ENCODE measurements at regions not wholly inside any gene's neighbourhood (a gene's known extent, or its start where the extent isn't known, plus 50 kb on each side); places are given as distances from the start of the nearest gene placed in this dataset.

GRCh38 chr7:46945328-46945727 lies 636.6 kb downstream of the TNS3 start:
- CTCF ChIA-PET = no interaction called here
- in situ Hi-C loops (cut with MboI) = no loop called here
- no TSS peak for BruUV-seq (replicated peaks)

More at GRCh38 chr7:46945328-46945727, 636.6 kb downstream of the TNS3 start:
- ATAC-seq = no peak
- Histone ChIP-seq H3K4me2 (ENCODE audit: control insufficient read depth, insufficient read depth) (no peak overlapping the region), H3K4me3 (no peak overlapping the region), H2AFZ (ENCODE audit: control insufficient read depth, low read depth, low read length) (no peak overlapping the region), H3K9me3 (replicated peaks; ENCODE audit: control insufficient read depth, insufficient read depth, low read length) (no peaks in the 10 kb centered on the region), H3K4me1 (ENCODE audit: control insufficient read depth, insufficient read depth, low read length) (no peaks in the 10 kb centered on the region), H3K79me2 (ENCODE audit: control insufficient read depth, insufficient read depth, low read length) (no peaks in the 10 kb centered on the region), H3K27ac (ENCODE audit: control insufficient read depth, insufficient read depth) (no peak overlapping the region), H4K20me1 (ENCODE audit: control insufficient read depth, insufficient read depth) (no peaks in the 10 kb centered on the region), H3K27me3 (replicated peaks in 1 of 2; ENCODE audit: control insufficient read depth in 2 of 2, insufficient read depth in 2 of 2, low read length in 1 of 2) (no peaks in the 10 kb centered on the region), H3K36me3 (ENCODE audit: control insufficient read depth in 2 of 2, insufficient read depth in 2 of 2, low read length in 1 of 2) (no peaks in the 10 kb centered on the region), H3K9ac (ENCODE audit: control insufficient read depth, insufficient read depth, low read length) (no peak overlapping the region)
- ChIA-PET RAD21 (ENCODE audit: unreplicated experiment) (no interaction called here), POLR2A (interaction anchor here (0.6 kb wide), 1 partner anchor 295 kb away, joined by 4 read pairs; no protein-coding TSS in a partner anchor), SMC1A (ENCODE audit: uncharacterized antibody, unreplicated experiment) (no interaction called here)
- no peak for DNase-seq (ENCODE audit: low read depth, low spot score)
- FAIRE-seq = no peak
- intact Hi-C loops (cut with micrococcal nuclease; ENCODE audit: unreplicated experiment) = loop anchor here (10.0 kb wide), 1 partner anchor 229 kb away; no protein-coding TSS in a partner anchor
- TF ChIP-seq RB1 (IDR thresholded peaks at IDR 0.05; ENCODE audit: borderline replicate concordance) = no peak
- no peak for TF ChIP-seq CREB1 (IDR thresholded peaks at IDR 0.05; ENCODE audit: low read depth)
- TF ChIP-seq NFYA (IDR thresholded peaks at IDR 0.05; ENCODE audit: borderline replicate concordance, low read depth, low read length) = no peak
- TF ChIP-seq WRNIP1 (IDR thresholded peaks at IDR 0.05; ENCODE audit: borderline replicate concordance, low read depth, low read length) = no peak
- no peak for TF ChIP-seq SUZ12 (IDR thresholded peaks at IDR 0.05; ENCODE audit: unreplicated experiment)
- no peak for TF ChIP-seq IKZF1 (conservative IDR thresholded peaks at IDR 0.05)
- no peak for TF ChIP-seq SIX5 (IDR thresholded peaks at IDR 0.05; ENCODE audit: low read depth, low read length, severe bottlenecking)
- TF ChIP-seq IRF5 (IDR thresholded peaks at IDR 0.05; ENCODE audit: borderline replicate concordance) = no peak
- TF ChIP-seq, protein P1, sequence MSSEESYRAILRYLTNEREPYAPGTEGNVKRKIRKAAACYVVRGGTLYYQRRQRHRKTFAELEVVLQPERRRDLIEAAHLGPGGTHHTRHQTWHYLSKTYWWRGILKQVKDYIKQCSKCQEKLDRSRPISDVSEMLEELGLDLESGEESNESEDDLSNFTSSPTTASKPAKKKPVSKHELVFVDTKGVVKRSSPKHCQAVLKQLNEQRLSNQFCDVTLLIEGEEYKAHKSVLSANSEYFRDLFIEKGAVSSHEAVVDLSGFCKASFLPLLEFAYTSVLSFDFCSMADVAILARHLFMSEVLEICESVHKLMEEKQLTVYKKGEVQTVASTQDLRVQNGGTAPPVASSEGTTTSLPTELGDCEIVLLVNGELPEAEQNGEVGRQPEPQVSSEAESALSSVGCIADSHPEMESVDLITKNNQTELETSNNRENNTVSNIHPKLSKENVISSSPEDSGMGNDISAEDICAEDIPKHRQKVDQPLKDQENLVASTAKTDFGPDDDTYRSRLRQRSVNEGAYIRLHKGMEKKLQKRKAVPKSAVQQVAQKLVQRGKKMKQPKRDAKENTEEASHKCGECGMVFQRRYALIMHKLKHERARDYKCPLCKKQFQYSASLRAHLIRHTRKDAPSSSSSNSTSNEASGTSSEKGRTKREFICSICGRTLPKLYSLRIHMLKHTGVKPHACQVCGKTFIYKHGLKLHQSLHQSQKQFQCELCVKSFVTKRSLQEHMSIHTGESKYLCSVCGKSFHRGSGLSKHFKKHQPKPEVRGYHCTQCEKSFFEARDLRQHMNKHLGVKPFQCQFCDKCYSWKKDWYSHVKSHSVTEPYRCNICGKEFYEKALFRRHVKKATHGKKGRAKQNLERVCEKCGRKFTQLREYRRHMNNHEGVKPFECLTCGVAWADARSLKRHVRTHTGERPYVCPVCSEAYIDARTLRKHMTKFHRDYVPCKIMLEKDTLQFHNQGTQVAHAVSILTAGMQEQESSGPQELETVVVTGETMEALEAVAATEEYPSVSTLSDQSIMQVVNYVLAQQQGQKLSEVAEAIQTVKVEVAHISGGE (CRISPR knock-in tag; IDR thresholded peaks at IDR 0.05) = no peak
- TF ChIP-seq SREBF1 (IDR thresholded peaks at IDR 0.05; ENCODE audit: low read length) = no peak
